GM20000 (cell line): ENCODE measurements at regions not wholly inside any gene's neighbourhood (a gene's known extent, or its start where the extent isn't known, plus 50 kb on each side); places are given as distances from the start of the nearest gene placed in this dataset.
A peak's percentile ranks its signal among the peaks of the same experiment; 100 is the strongest.
"Not testable (repeated sequence)": the region's sequence is repeated elsewhere in the genome, so short reads cannot be mapped to it uniquely, and the experiment has no call there.

Experiments
- DNase-seq: peaks from one replicate; pipeline ENCODE4 v3.0.0; 2012; ENCODE audit warnings: low spot score
- TF ChIP-seq, protein P1 (sequence below): IDR thresholded peaks from 2 replicates; pipeline ENCODE4 v1.5.1; 2012; ENCODE audit warnings: mild to moderate bottlenecking, control low read depth; ENCODE audit errors: extremely low read depth, missing control alignments

- DNase-seq, result no peak
- TF ChIP-seq, protein P1, sequence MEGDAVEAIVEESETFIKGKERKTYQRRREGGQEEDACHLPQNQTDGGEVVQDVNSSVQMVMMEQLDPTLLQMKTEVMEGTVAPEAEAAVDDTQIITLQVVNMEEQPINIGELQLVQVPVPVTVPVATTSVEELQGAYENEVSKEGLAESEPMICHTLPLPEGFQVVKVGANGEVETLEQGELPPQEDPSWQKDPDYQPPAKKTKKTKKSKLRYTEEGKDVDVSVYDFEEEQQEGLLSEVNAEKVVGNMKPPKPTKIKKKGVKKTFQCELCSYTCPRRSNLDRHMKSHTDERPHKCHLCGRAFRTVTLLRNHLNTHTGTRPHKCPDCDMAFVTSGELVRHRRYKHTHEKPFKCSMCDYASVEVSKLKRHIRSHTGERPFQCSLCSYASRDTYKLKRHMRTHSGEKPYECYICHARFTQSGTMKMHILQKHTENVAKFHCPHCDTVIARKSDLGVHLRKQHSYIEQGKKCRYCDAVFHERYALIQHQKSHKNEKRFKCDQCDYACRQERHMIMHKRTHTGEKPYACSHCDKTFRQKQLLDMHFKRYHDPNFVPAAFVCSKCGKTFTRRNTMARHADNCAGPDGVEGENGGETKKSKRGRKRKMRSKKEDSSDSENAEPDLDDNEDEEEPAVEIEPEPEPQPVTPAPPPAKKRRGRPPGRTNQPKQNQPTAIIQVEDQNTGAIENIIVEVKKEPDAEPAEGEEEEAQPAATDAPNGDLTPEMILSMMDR, result no peak
Observed at GRCh38 chr7:20083781-20084180, 133.4 kb downstream of the MACC1 start.

- TF ChIP-seq, protein P1, result no peak
- DNase-seq, result no peak
Observed at GRCh38 chr7:20079080-20079479, 138.1 kb downstream of the MACC1 start.

GRCh38 chr7:20076835-20077234, 140.3 kb downstream of the MACC1 start:
- TF ChIP-seq, protein P1, result no peak
- DNase-seq, result no peak

GRCh38 chr7:20075992-20076820, 141.0 kb downstream of the MACC1 start:
- TF ChIP-seq, protein P1, result no peak
- no peak for DNase-seq

DNA sequence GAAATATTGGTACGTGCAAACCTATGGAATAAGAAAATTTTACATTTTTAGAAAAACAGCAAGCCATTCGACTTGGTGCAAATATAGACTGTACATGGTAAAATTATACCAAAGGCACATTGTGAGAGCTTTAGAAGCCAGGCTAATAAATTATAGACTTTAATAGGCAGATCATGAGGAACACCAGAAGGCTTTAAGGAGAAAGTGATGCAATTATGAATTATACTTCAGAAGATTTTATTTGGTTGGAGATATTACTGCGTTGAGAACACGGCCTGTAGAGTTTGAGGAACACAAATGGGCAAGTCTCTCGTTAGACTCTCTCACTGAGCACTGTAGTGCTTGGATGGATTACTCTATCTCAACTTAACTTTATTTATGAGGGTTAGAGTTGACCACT, 141.7 kb downstream of the MACC1 start:
- no peak for DNase-seq
- TF ChIP-seq, protein P1, result no peak

GRCh38 chr7:20068004-20068403, 149.2 kb downstream of the MACC1 start:
- DNase-seq, result not testable (repeated sequence)

GRCh38 chr7:20064974-20065862, 152.0 kb downstream of the MACC1 start:
- peak; percentile 42 for DNase-seq
- TF ChIP-seq, protein P1, result no peak
